ENCODE measurements at regions not wholly inside any gene's neighbourhood (a gene's known extent, or its start where the extent isn't known, plus 50 kb on each side); places are given as distances from the start of the nearest gene placed in this dataset.
"Not testable (repeated sequence)": the region's sequence is repeated elsewhere in the genome, so short reads cannot be mapped to it uniquely, and the experiment has no call there.

DNA sequence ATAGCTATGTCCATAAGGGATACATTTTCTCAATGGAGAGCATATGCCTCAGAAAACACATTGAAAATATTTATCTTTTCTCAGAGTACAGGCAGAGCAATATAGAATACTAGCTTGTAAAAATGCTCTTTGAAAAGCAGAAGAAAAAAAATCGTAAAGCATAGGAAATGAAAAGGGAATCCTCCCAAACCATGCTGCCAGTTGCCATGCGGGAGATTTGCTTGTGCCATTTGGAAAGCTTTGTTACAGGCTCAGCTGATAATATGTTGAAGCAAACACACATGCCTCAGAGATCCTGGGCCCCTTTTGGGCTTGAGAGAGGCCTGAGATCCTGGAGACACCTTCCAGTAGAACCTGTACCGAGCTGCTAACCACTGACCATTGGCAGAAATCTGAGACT lies 697.1 kb downstream of the BCL11A start:
- no peak for DNase-seq

DNA sequence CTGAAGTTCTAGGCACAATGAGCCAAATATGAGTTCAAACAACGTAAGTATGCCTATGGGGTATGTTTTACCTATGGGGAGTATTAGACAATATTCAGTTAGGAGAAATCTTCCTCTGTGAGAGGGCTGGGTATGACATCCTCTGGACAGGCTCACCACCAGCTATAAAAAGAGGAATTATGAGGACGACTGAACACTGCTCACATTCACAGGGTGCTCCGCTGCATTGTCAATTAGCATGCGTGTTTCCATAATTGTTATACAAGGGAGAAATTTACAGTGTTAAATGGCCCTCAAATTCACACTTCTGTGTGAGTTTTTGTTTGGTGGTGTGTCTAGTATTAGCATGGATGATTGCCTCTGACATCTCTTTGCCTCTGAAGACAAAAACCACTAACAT lies 700.4 kb downstream of the BCL11A start:
- DNase-seq, result no peak

DNA sequence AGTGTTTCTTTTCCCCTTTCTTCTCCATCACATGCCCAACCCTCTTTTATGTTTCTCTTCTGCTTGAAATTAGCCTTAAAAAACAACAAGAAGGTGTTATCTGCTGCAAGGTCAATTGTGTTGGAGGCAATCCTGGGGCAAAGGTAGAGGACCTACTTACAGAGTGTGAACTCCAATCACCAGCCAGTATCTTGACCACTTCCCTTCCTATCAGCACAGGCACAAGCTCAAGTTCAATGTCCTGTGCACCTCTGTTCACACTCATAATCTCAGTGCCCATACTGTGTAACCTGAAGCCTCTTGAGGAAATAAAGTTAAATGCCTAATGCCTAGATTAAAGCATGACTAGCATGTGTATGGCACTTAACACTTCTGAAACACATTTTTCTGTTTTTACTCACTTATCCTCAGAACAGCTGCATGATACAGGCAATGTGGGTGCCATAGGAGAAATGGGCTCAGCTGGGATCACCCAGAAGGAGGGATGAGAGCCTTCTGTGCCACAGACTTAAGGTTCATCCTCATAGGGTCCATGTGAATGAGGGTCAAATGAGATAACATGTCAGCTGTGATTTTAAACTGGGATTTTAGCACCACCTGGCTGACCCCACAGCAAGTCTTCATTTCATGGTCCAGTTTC lies 701.5 kb downstream of the BCL11A start:
- no peak for DNase-seq

DNA sequence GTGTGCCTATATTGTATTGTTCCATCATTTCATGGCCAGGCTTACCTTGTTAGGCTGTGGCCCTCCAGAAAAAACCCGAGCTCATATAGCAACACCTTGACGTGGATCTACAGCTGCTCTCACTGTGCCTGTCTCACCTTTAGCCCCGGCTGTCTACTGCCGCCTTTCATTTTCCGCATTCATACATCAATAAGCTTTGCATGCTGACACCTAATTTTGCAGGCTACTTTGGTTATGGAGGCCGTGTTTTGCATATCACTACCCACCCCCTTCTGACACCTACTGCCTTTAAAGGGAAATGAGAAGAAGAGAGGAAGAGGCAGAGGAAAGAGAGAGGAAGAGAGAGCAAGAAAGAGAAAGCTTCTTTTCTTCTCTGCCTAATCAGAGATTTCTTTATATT lies 702.9 kb downstream of the BCL11A start:
- DNase-seq, result no peak

DNA sequence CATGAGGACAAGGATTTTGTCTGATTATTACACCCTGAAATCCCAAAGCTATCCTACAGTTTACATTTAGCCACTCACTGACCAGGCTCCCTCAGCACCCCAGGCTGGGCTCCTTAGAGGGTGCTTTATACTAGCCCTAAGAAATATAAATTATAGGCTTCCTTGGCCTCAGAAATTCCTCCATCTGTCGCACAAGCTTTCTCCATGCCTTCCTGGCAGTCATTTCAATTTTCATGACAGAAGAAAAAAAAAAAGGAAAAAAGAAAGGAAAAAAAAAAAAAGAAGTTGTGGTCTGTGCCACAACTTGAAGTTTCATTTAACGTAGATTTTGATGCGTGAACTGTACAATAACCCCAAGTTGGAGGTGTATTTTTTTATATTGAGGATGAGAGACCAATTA lies 719.5 kb downstream of the BCL11A start:
- DNase-seq, result no peak

DNA sequence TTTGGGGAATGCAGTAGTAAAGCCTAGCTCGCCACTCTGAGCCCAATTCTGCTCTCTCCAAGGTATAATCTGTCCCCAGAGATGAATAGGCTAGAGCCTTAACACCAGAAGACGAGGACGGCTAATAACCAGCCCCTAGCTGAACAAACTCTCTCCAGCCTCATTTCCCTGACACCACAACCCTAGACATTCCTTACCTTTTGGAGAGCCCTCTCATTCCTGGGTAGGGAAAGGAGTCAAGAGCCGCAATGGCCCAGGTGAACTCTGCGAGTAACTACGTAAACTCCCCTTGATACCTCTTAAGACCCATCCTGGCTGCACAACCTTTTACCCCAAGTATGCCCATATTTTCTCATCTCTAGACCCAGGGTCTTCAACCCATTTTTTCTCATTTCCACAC lies 722.9 kb downstream of the BCL11A start:
- no peak for DNase-seq

DNA sequence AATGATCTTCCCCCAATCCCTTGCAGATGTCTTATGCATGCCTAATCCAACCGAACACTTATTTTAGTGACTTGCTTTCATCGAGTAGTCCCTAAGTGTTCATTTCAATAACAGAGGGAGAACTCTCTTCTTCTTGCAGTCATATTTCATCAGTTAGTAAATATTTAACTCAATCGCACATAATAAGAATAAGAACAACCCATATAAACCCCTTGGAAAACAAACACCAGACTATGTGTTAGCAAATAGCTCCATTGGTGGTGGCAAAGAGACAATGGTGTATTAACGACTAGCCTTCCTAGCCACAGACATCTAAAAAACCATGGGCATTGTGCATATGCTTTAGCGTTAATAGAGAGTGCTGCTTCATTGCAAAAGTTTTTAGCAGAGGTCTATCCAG lies 725.8 kb downstream of the BCL11A start:
- DNase-seq, result no peak

DNA sequence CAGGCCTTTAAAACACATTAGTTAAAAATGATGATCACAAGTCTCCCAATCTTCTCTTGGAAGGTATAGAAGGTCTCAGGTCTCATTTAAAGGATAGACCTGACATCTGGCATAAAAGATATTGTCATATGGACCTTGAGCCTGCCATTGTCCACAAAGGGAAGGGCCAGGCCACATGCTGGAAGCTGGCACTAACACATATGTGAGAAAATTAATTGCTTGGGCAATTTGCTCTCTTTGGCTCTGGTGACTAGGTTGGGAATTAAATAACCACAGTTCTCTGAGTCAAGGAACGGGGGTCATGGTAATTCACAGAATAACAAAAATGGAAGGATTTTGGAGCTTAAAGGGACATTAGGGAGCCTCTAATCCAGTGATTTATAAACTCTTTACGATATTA lies 727.3 kb downstream of the BCL11A start:
- no peak for DNase-seq

DNA sequence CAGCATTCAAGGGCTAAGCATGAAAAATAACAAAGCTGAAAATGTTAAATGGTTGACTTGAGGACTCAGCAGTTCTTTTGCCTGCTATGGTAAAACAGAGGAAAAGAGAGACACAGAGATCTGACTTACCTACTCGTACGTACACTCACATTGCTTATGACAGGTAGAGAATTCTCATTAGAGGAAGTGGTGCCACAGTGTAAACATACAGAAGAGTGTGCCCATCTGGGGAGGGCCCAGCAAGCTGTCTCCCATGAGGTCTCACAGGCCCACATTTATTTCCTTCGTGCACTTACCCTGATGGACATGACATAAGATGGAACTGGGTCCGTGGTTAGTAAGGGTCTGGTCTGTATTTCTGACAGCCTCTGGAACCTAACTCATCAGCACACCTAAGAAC lies 729.1 kb downstream of the BCL11A start:
- no peak for DNase-seq

DNA sequence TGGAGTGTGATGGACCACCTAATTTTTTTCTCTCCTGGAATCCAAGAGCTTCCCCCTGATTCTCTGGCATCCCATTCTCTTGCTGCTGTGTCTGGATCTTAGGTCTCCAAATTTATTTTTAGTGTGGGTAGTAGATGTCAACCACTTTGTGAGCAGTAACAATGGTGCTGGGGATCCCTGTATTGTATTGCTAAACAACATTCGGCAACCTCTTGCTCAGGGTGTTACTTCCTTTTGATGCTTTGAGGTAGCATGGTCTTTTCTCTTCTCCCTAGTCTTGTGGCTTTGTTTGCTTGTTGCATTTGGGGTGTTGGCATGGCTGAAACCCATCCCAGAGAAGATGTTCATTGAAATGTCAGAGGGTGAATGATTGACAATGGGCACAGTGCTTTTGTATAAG lies 737.4 kb downstream of the BCL11A start:
- no peak for DNase-seq

DNA sequence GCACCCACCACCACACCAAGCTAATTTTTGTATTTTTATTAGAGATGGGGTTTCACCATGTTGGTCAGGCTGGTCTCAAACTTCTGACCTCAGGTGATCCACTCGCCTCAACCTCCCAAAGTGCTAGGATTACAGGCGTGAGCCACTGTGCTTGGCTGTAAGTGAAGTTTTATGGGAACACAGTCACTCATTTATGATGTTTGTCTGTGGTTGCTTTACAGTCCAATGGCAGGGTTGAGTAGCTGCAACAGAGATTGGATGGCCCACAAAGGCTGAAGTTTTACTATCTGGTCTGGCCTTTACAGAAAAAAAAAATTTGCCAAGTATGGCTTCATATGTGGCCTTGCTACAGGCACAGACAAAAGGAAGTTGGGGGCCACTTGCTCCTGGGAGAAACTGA lies 743.2 kb downstream of the BCL11A start:
- not testable (repeated sequence) for DNase-seq

DNA sequence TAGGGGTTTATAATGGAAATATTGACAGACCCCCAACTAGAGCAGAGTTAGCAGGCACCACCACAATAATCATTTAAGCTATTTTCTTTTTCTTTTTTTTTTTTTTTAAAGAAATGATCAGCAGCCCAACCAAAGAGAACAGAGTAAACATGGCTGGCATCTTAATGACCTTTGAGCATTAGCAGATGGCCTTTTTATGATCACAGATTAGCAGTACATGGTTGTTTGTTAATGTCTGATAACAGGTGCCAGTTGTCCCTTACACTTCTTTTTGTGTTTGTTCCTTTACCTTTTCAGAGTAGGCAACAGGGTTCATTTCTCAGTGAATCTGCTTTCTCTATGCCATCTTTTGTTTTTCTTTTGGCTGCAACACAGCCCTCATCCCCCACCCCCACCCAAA lies 747.0 kb downstream of the BCL11A start:
- no peak for DNase-seq

DNA sequence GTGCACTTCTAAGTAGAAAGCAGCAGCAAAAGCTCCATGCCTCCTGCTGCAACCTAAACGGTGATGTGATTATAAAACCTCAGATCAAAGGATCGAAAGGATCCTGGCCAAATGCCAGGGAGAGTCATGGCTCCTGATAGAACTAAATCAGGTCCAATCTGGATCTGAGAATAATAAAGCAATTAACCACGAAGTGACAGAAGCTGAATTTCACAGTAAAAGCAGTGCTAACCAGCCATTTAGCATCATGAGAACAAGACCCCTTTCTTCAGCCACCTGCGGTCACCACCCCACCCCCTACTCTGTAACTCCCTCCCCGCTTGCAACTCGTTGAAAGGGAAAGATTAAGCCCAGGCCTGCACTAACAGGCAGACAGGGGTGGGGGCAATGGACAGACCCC lies 748.7 kb downstream of the BCL11A start:
- DNase-seq, result no peak

DNA sequence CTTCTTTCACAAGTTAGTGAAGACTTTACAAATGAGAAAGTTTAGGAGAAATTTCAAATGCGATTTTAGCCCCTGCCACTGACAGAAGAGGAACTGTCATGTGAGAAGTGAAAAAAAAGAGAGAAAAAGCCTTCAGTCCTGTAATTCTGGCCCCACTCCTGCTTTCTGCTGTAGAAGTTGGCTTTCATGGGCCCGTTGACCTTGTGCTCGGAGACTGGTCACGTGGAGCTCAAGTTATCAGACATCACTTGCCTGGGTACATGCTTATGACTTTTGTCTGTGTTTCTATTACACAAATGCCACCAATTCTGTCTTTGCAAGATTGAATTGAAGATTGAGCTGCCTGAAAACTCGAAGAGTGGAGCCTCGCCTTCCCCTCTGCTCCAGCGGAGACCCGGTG lies 749.9 kb downstream of the BCL11A start:
- DNase-seq, result no peak

DNA sequence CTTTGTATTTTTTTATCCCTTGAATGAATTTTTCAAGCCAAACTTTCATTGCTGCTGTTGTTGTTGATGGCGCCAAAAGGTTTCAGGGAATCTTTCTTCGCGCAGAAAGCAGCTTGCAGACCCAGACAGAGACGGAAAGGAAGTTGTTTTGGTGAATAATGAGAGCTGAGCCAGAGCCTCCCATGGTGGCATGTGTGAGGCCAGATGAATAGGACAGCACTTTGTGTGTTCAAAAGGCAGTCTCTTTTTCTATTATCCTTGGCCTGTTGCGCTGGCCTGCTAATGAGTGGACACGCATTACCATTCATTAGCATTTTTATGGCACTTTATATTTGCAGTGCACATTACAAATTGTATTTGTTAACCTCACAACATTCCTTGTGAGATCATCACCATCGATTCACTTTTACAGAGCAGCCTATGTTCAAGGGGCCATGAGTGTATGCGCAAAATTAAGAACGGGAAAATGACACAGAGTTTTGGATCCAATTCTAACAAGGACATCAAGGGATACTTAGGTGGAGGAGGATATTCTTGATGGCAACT lies 754.7 kb downstream of the BCL11A start:
- no peak for DNase-seq

DNA sequence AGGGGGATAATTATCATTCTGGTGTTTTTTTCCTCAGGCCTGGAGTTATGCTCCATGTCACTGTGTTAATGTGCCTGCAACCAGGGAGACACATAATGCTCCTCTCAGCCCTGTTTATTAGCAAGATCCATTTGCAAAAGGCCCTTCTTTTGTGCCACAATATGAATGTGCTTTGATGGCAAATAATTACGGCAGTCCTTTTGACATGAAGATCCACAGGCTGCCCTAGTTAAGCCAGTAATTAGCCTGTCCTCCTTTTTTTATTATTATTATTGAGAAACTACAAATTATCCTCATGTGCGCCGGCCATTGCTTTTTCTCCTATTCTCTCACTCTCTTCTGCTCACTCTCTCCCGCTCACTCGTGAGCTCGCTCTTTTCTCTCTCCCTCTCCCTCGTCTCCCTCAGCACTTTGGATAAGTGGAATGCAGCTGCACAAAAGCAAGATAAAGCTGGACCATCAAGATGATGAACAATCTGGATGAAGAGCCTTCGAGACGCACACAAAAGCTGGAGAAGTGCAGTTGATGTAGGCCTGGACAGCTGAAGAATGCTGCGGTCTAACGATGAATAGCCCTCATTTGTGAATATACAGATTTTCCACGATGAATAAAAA lies 762.3 kb downstream of the BCL11A start:
- DNase-seq, result no peak

DNA sequence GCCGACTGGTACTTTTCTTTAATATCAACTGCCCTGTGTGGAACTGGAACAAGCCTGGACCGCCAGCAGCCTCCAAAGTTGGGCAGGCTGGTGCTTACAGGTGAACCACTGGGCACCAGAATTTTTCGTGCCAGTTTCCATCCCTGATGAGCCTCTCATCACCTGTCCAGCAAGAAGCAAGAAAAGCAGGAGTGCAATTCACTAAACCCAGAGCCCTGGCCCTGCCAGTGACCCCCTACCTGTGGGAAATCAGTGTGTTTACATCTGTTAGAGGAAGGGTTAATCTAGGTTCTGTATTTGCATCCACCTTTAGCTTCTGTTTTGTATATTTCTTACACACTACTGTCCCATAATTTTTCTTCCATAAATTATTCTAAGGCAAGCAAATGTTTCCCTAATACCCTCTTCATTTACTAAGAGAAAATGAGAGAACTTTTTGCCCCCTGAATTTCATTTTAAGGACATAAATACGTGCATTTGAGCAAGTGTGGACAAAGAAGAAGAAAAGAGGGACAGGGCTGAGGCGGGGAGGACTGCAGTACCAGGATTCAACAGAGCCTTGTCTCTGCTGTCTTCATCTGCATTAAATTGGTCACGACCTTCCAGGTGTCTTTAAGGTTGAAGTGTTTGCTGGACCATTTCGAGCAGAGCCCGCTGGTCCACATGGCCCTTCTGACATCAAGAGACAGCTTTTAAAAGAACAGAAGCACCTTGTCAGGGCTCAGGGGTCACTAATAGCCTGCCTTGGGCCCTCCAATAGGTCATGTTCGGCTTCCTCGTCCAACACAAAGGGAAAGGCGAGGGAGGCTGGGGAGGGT lies 763.1 kb downstream of the BCL11A start:
- DNase-seq, result no peak

DNA sequence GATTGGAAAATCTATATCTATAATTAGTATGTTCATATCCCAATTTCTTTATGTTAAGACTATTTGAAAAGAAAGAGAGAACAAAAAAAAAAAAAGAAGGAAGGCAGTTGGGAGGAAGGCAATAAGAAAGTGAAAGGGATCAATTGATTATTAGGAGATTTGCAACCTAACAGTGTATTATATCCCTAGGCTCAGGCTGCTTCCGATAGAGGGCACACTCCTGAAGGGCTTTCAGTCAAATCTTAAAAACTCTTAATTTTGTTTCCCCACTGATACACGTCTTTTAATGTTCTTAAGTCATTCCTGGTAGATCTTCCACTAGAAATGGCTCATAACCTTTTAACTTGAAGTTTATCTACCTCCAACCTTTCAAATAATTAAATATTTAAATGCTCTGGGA lies 763.9 kb downstream of the BCL11A start:
- no peak for DNase-seq

DNA sequence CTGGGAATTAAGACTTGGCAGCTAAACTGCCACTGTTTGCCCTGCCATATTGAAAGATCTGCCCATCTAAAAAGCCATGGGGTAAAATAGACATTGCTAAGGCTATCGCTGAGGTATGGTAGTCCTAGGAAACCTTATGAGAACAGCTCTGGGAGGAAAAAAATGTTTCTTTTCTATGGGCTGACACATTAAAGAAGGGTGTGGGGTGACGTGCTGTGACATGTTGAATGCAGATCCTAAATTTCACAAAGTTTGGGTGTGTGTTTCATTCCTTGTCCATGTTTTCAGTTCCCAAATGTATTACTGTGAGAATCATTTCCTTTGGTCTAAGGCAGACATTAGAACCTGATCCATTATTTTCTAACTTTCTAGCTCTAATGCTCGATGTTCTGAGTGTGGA lies 766.4 kb downstream of the BCL11A start:
- no peak for DNase-seq

DNA sequence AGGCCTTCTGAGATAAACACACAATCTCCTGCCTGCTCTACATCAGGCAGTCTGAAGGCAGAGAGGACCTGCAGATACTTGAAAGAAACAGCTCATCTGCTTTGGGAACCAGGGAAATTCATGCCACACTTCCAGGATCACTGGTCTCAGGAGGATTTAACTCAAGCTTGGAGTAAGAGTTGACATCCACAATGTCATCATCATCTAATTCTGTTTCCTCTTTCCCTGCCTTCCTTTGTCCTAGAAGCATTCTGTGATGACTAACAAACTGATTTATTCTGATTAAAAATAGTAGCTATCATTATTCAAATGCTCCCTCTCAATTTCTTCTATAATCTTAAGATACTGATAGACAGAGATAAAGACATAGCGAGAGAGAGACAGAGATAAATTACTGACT lies 766.8 kb downstream of the BCL11A start:
- no peak for DNase-seq

DNA sequence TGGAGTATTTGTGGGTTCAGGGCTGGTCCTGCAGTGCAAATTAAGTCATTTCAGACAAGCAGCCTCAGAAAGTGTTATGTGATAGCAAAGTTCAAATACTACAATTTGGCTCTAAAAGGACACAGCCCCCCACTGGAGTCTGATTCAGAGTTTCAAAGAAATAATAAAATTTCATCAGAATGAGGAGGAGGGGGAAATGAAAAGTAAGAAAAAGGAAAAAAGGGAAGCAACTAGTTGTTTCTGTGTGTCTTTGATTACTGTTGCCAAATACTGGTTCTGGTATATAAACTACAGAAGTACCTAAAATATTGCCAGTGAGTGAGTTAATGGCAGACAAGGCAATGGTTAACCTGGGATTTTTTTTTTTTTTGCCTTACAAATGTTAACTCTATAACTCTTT lies 773.9 kb downstream of the BCL11A start:
- DNase-seq, result peak; percentile 69

DNA sequence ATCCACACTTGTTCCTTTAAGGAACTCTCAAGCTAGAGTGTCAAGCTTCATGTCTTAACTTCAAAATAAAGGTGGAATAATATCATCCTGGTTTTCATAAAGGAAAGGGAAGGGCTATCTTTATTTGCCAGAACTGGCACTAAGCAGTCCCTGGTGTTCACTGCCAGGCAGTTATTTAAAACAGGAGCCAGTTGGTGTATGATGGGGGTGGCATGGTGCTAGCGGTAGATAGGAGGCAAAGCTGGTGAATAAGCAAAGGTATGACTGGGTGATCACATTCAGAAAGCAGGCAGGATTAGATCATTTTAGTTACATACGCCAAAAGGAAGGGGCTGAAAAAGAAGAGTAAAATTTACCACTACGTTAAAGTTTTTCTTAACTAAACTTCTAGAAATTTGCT lies 776.3 kb downstream of the BCL11A start:
- DNase-seq, result no peak

DNA sequence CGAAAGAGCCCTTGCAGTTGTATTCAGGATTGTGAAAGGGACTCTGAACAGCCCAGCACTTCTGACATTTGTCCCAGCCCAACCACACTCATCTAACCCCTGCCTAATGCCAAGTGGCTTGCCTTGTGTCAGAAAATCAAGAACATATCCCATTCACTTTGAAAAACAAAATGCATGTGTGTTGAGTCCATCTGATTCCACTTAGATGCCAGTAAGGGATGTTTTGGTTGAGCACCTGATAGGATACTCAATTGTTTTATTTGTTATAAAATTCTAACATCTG lies 776.8 kb downstream of the BCL11A start:
- DNase-seq, result no peak

DNA sequence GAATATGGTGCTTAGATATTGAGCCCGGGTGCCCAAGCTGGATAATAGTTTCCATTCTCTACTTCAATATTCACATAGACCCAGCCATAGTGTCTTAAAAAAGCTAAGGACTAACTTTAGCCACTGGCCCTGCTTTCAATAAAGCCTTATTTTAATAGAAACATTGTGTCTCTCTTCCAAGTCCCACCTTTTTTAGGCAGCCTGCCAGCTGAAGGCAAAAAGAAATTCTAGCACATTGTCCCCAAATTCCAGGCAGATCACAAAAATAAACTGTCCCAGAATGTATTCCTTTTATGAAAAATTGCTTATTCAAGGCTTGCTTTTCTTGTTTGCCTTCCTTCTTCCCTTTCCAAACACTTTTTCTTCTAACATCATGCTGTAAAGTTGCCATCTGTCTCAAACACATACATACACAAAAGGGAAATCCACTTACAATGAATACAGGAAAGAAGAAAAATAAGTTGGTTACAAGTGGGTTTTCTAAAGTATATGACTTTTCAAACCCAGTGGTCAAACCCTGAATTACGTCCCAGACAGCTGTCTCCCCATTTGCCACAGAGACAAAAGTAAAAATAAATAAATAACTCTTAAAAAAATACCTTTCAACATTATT lies 778.5 kb downstream of the BCL11A start:
- peak; percentile 6 for DNase-seq

Measured in OCI-M1 (cell line).